WTC11 (cell line): ENCODE measurements at regions not wholly inside any gene's neighbourhood (a gene's known extent, or its start where the extent isn't known, plus 50 kb on each side); places are given as distances from the start of the nearest gene placed in this dataset.

Source experiments
- ATF6 ChIP-seq: sonication (generic); formaldehyde crosslinking; IDR thresholded peaks from 2 replicates; pipeline ENCODE4 v1.8.1; 2023; ENCODE audit warnings: mild to moderate bottlenecking, missing genetic modification reagents
- CREB1 ChIP-seq: sonication (generic); formaldehyde crosslinking; IDR thresholded peaks from 2 replicates; pipeline ENCODE4 v1.8.0; 2023; ENCODE audit warnings: mild to moderate bottlenecking, missing genetic modification reagents
- CTCF ChIP-seq: fragments of 200-600 bp; IDR thresholded peaks from 2 replicates; pipeline ENCODE4 v1.8.0; 2022; ENCODE audit warnings: antibody characterized with exemption
- USF2 ChIP-seq: sonication (generic); formaldehyde crosslinking; IDR thresholded peaks from 2 replicates; pipeline ENCODE4 v1.8.1; 2023; ENCODE audit warnings: mild to moderate bottlenecking, missing genetic modification reagents, moderate library complexity

- TF ChIP-seq ATF6 (no peak), CTCF (no peak), CREB1 (CRISPR knock-in tag) (no peak), USF2 (CRISPR knock-in tag) (no peak)
Observed at GRCh38 chr6:156197513-156197912, 579.7 kb upstream of the ARID1B start.
